ENCODE measurements at regions not wholly inside any gene's neighbourhood (a gene's known extent, or its start where the extent isn't known, plus 50 kb on each side); places are given as distances from the start of the nearest gene placed in this dataset.

- H3K27ac ChIP-seq (ENCODE audit: insufficient read depth, low read length): no peak overlapping the region
- H4K8ac ChIP-seq (ENCODE audit: low read depth in 2 of 2, low read length in 2 of 2): no peak overlapping the region
- H3K9me3 ChIP-seq (ENCODE audit: control insufficient read depth, insufficient read depth, low read length): peaks cover 69% of the 10 kb centered on the region
- no peak overlapping the region for H2BK20ac ChIP-seq (ENCODE audit: low read depth, low read length)
- H3K23ac ChIP-seq (ENCODE audit: low read depth, low read length): no peak overlapping the region
- ChIA-PET POLR2A (ENCODE audit: unreplicated experiment) (no interaction called here), CTCF (no interaction called here)
- no TSS peak for BruUV-seq (replicated peaks)
- no peaks in the 10 kb centered on the region for H4K20me1 ChIP-seq (ENCODE audit: insufficient read depth, low read length)
- H2BK120ac ChIP-seq (ENCODE audit: low read depth, low read length): no peak overlapping the region
- TF ChIP-seq RFX5 (IDR thresholded peaks at IDR 0.05; ENCODE audit: low read depth, low read length) (no peak), USF2 (IDR thresholded peaks at IDR 0.05; ENCODE audit: low read depth, low read length) (no peak), POLR2A (IDR thresholded peaks at IDR 0.05; ENCODE audit: low read depth, low read length) (no peak), MAFK (IDR thresholded peaks at IDR 0.05; ENCODE audit: low read depth, low read length) (no peak), MXI1 (IDR thresholded peaks at IDR 0.05; ENCODE audit: borderline replicate concordance, low read depth, low read length) (no peak), MAZ (IDR thresholded peaks at IDR 0.05; ENCODE audit: borderline replicate concordance, low read depth, low read length) (no peak), RCOR1 (IDR thresholded peaks at IDR 0.05; ENCODE audit: insufficient replicate concordance, low read length) (no peak), NFE2L2 (IDR thresholded peaks at IDR 0.05; ENCODE audit: low read depth, low read length) (no peak), FOS (IDR thresholded peaks at IDR 0.05; ENCODE audit: low read depth, low read length) (no peak), BHLHE40 (IDR thresholded peaks at IDR 0.05; ENCODE audit: low read depth, low read length) (no peak), ELK1 (IDR thresholded peaks at IDR 0.05; ENCODE audit: borderline replicate concordance, low read depth, low read length) (no peak), CEBPB (IDR thresholded peaks at IDR 0.05; ENCODE audit: low read depth, low read length) (no peak), RAD21 (IDR thresholded peaks at IDR 0.05; ENCODE audit: low read length) (no peak)
- H3K56ac ChIP-seq (ENCODE audit: extremely low read depth, insufficient read depth, low read length): no peak overlapping the region
- dilution Hi-C loops (cut with HindIII; ENCODE audit: low sequenced_read_pairs, unreplicated experiment) (no loop called here), in situ Hi-C loops (cut with MboI; ENCODE audit: low sequenced_read_pairs) (no loop called here), intact Hi-C loops (cut with micrococcal nuclease) (no loop called here)
- no peak overlapping the region for H4K91ac ChIP-seq (ENCODE audit: insufficient read depth, low read depth, low read length)
- H3K18ac ChIP-seq (ENCODE audit: low read depth, low read length): no peak overlapping the region
- H2BK15ac ChIP-seq (ENCODE audit: low read depth, low read length): no peak overlapping the region
- no peak overlapping the region for H2AK5ac ChIP-seq (ENCODE audit: low read depth, low read length)
- no peak overlapping the region for H3K4me3 ChIP-seq (ENCODE audit: insufficient read depth, low read depth, low read length)
- no peak overlapping the region for H3K4me2 ChIP-seq (ENCODE audit: low read depth, low read length)
- no peak overlapping the region for H3K9ac ChIP-seq (ENCODE audit: low read depth, low read length)
- DNase-seq (no peak), ATAC-seq (ENCODE audit: low read depth) (no peak)
- H4K5ac ChIP-seq (ENCODE audit: low read depth, low read length): no peak overlapping the region
- WGBS, 2 experiments (ENCODE audit: extremely low coverage in 2 of 2, insufficient read length in 1 of 2): 66% methylated on average over 6 of the region's 16 CpGs; no CpG with 5 or more reads in 1 of the 2 experiments
- no peaks in the 10 kb centered on the region for H3K27me3 ChIP-seq (ENCODE audit: control insufficient read depth, insufficient read depth, low read length)
- H3K4me1 ChIP-seq (ENCODE audit: control insufficient read depth, insufficient read depth, low read length): no peaks in the 10 kb centered on the region
- H2AFZ ChIP-seq (replicated peaks; ENCODE audit: low read length, poor library complexity): no peak overlapping the region
- no peak overlapping the region for H3K4ac ChIP-seq (ENCODE audit: low read depth, low read length)
- H2AK9ac ChIP-seq (replicated peaks; ENCODE audit: low read depth, low read length, poor library complexity): no peak overlapping the region
- H2BK5ac ChIP-seq (ENCODE audit: low read depth, low read length, poor library complexity, severe bottlenecking): no peak overlapping the region
- no peaks in the 10 kb centered on the region for H3K9me1 ChIP-seq (ENCODE audit: insufficient read depth, low read length)
- no peaks in the 10 kb centered on the region for H3K36me3 ChIP-seq (ENCODE audit: control insufficient read depth, insufficient read depth, low read length)
- H3K14ac ChIP-seq (replicated peaks; ENCODE audit: low read depth, low read length): no peak overlapping the region
- H3K79me1 ChIP-seq (ENCODE audit: low read depth in 1 of 2, low read length in 2 of 2): no peaks in the 10 kb centered on the region
Observed at GRCh38 chr22:48342016-48342415, 1485.7 kb downstream of the BRD1 start.

All from IMR-90 (cell line).